Superior temporal gyrus (tissue), 1 donor: ENCODE measurements at regions not wholly inside any gene's neighbourhood (a gene's known extent, or its start where the extent isn't known, plus 50 kb on each side); places are given as distances from the start of the nearest gene placed in this dataset.

Experiments
- DNase-seq: peaks from one replicate; pipeline ENCODE4 v3.0.0-alpha.2; 2016; ENCODE audit errors: extremely low spot score

DNA sequence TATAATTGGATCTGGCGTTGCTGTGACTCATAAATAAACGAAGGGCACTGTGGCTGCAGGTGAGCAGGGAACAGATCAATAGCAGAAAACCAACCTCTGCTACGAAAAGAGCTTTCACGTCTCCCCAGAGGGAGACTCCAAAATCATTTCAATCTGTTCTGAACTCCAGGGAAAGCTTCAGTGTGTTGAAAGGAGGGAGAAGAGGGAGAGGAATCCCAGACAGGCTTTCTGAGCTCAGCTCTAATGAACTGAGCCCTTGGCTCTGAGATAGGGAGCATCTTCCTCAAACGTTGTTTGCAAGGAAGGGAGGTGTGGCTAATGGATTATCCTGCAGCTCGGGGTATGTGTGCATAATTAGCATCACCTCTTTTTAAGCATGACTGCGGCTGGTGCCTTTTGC, 288.0 kb upstream of the IRX4 start:
- DNase-seq = no peak

DNA sequence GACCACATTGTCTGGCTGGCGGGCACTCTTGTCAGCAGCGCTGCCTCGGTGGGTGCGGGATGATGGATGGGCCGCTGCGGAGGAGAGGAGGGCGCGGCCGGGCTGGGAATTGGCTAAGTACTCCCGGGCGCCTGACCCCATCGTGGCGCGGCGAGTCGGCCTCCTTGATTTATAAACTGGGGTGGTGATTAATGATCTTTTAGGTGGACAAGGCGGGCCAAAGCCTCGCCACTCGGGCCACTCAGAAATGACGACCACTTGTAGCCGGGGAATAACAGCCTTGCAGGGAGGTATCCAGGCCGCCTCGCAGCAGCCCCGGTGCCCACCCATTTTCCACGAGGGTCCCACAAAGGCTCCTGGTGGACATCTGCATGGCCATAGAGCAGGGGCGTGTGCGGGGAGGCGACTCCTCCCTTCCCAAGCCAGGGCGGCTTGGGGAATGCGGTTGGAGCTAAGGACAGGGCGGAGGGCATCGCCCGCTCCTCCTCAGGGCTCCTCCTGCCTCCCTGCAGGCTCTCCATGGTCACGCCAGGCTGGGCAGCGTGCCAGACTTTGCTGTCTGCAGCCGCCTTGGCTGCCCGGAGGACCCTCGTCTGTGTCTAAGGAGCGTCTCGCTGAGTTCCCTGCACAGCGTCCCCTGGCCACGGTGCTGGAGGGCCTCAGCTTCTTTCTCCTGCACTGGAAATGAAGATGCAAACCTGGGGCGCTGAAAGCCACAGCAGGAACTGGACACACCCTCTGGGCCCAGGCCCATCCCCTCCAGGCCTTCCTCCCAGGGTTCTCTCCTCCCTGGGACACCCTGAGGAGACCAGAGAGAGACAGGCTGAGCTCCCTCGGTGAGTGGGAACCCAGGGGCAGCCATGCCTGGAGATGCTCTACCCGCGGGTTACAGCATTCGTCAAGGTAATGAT, 287.4 kb upstream of the IRX4 start:
- no peak for DNase-seq

DNA sequence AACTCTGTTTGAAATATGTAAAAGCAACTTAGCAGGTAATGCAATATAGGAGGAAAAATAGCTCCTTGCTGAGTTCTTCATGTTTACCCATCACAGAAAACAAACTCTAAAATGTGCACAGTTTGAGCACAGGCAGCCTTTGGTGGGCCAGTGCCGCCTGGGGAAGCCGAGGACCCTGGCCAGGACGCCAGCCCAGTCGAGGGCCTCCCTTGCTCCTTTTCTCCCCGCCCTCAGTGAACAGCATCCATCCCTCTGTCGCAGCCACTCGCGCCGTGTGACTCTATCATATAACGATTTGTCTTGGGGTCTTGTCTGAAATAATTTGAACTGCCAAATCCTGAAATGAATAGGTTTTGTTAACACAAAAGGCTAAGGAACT, 286.7 kb upstream of the IRX4 start:
- DNase-seq = no peak

DNA sequence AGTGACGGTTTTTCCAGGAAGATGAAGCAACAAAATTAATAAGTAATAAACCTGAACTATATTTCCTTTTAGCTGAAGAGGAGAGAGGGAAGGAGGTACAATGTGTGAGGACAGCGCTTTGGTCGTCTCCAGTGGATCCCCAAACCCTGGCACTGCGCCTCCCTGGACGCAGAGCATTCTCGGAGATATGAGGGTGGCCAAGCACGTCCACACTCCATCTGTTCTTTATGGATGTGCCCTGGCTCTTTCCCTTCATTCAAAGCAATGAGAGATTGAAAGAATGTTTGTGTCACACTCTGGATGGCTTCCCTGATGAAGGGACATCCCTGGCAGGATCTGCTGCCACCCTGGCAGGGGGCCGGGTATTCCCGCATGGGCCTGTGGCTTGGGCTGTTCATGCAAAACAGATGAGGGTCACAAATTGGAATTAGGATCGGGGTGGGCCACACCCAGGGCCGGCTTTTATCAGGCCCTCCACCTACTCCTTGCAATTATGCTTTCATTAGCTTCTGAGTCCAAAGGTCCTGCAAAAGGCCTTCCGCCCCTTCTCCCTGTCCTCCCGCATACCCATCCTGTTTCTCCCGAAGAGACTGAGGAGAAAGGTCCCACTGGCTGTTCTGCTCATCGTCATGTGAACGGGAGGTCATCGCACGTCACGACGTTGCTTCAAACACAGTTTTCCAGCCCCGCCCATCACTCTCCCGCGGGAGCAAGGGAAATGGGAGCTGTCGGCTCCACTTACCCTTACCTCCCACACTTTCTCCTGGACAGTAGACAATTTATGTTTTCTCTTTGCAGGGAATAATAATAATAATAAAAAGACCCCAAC, 286.1 kb upstream of the IRX4 start:
- DNase-seq = no peak

DNA sequence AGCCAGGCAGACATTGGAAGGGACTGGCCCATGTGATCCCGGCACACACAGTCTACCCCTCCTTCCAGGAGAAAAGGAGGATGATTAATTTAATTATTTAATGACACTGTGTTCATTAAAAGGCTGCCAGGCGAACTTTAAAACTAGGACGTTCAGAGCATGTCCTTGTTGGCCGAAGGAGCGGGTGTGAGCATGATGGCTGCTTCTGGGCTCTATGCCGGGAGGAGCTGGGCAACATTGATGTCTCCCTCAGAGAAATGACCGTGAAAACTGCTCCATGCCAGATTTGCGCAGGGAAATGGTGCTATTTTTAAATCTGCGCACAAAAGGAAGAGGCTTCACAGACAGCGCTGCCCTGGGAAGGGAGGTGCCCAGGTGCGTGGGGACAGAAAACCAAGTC, 284.9 kb upstream of the IRX4 start:
- DNase-seq = no peak

- no peak for DNase-seq
These were observed 284.3 kb upstream of the IRX4 start for GRCh38 chr5:2166979-2167377.

GRCh38 chr5:2166306-2166978, 283.7 kb upstream of the IRX4 start:
- DNase-seq = no peak

DNA sequence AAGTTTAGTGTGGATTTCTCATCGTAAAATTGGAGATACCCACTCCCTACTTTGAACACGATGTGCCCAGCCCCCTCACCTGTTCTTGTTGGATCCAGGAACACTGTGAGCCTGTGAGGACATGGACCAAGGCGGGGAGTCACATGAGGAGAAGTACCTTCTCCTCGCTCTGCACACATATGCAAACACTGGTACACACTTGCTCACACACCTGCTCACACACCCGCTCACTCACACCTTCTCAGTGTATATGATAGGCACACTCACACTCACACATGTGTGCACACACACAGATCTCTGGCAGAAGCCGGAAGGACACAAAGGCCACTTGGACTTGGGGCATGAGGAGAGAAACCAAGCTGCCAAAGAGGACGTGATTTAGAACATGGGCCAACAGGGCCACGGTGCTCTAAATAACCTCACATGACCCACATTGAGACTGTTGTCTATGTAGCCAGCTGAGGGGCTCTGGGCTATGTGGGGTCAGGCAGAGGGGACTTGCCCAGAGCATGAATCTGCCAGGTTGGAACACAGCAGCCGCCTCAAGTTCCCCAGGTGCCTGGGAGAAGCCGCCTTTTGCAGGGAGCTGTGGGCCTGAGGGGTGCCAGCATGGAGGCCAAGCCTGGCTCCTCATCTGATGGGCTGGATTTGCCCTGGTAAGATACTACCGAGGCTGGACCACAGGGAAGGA, 283.0 kb upstream of the IRX4 start:
- DNase-seq = no peak

DNA sequence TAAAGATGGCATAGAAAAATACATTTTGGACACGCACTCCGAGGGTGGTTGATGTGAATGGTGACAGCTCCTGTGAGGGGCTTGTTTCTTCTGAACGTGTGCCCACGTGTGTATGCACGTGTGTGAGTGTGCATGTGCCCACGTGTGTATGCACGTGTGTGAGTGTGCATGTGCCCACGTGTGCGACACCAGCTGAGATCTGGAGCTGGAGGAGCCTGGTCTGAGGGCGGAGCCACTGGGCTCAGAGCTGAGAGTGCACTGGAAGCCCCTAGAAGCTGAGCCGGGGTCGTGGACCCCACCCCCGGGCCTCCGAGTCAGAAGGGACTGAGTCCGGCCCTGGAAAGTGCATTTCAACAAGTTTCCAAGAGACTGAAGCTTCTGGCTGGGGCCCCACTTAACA, 282.5 kb upstream of the IRX4 start:
- DNase-seq = no peak

DNA sequence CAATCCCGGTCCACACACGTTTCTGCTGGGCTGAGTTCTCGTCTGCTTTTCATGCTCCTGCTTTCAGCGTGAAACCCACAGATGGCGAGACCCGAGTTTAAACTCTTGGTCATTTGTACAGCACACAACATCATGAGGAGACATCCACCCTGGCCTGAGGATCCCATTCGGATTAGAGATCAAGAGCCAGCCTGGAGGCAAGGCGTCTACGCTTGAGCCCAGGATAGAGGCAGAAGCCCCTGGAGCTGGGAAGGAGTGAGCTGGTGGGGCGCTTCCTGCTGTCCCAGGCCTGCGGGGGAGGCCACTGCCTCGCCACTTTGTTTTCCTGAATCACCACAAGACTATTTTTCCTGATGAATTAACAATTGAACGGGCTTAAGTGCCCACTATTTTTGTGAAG, 281.9 kb upstream of the IRX4 start:
- no peak for DNase-seq

DNA sequence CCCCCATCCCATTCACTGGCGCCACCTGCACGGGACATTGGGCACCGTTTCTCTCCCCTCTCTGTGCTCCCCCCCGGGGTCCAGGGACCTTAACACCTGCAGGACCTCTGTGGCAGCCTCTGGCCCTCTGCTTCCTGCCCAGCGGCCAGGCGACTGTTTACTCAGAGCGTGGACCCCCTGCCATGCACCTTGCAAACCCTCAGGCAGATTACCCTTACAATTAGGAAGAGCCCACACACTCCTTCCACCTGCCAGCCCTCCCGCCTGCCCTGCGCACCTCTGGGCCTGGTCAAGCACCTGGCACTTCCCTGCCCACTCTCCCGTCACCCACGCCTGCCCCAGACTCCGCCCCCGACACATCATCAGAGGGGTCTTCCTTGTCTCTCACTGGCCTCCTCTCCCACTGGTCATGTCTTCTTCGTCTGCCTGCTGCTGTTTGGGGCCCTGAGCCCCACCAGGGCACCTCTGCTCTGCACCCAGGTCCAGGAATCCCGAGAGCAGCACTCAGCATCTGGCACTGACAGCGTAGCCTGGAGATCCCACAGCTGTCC, 281.3 kb upstream of the IRX4 start:
- no peak for DNase-seq

DNA sequence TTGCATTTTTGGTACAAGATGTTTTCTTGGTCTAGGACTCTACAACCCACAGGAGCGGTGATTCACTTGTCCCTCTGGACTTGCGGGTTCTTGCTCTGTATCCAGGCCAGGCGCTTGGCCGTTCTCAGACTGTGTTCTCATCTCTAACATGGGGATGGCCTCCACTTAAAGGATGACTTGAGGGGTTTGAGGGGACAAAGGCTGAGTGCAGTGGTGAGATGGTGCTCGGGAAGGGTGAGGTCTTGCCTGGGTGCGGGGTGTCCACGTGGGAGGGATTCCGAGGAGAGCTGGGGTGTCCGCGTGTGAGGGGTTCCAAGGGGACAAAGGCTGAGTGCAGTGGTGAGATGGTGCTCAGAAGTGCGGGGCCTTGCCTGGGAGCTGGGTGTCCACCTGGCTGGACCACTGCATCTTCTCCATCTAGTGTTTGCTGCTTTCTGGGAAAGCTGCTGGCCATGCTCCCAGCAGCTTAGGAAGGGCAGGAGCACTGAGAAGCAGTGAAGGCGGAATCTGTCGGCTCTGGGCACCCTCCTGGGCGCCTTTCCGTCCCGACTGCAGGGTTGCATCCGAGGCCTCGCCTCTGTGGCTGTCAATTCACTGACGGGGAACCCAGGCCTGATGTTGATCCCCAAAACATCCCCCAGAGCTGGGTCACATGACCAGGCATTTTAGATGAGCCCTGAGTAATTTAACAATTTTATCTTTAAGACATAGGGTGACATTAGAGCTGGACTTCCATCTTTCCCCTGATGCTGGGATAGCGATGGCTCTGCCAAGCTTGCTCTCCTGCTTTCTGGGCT, 280.5 kb upstream of the IRX4 start:
- DNase-seq = no peak

- DNase-seq = no peak
These were observed 278.1 kb upstream of the IRX4 start for GRCh38 chr5:2160811-2161210.

GRCh38 chr5:2158767-2159166, 276.0 kb upstream of the IRX4 start:
- no peak for DNase-seq

- no peak for DNase-seq
These were observed 275.4 kb upstream of the IRX4 start for GRCh38 chr5:2158109-2158508.

DNA sequence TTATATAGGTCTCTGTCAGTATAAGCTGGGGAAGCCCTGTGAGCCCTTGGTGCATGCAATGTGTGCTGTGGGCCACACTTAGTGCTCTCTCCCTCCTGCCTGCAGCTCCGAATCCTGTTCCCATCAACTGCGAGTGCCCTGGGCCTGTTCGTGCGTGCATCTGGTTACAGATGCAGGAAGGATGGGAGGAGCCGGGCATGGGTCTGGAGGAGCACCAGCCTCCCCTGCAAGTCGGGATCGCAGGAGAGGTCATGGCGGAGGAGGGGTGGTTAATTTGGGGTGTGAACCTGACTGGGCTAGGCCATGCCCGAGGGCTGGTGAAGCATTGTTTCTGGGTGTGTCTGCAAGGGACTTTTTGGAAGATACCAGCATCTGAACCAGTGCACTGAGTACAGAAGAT, 274.6 kb upstream of the IRX4 start:
- no peak for DNase-seq

GRCh38 chr5:2156358-2157059, 273.8 kb upstream of the IRX4 start:
- DNase-seq = no peak

DNA sequence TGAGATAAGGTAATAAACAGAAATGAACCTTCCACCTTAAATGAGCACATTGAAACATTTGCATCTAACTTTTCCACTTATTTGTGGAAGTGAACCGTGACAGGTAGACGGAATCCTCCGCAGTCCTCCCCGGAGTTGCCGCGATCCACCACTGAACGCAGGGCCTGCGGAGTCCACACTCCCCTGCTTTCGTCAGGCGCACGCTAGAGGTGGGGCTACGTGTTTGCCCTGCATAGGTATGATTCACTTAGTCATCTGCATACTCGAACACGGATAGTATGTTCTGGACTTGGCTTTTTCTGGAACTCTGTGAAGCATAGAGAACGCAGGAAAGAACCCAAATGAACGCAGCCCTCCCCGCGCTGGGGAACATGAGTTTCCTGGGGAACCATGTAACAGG, 272.8 kb upstream of the IRX4 start:
- DNase-seq = no peak

DNA sequence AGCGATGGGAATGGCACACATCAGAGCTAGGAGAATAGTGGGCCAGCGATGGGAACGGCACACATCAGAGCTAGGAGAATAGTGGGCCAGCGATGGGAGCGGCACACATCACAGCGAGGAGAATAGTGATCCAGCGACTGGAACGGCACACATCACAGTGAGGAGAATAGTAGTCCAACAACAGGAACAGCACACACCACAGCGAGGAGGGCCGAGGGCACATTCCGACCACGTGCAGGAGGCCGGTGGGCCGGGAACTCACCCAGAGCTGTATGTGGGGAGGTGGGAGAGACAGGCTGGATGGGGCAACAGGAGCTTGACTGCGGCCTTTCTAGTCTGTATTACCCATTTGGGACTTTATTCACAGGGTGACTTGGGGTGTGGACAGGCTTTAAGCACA, 271.1 kb upstream of the IRX4 start:
- DNase-seq = no peak

DNA sequence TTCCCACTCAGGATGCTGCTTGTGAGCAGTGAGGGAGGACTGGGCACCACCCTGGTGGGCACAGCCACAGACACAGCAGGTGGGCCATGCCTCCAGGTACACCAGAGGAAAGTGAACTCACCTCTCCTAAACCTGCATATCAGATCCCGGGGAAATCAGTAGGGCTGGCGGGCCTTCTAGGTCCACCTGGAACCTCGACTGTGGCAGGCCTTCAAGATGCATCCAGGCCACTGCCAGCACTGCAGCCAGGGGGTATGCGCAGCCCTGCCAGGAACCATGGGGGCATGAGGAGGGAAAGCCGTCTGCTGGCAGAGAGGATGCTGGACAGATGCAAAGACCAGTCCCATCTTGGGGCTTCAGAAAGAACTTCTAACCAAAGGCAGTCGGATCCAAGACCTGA, 270.6 kb upstream of the IRX4 start:
- no peak for DNase-seq
